GM19463 (cell line): ENCODE measurements at regions not wholly inside any gene's neighbourhood (a gene's known extent, or its start where the extent isn't known, plus 50 kb on each side); places are given as distances from the start of the nearest gene placed in this dataset.

ENCODE experiments used
- ATAC-seq: cut with Tn5 transposase; IDR thresholded peaks from one replicate; pipeline ENCODE4 v1.9.1; 2021; ENCODE audit warnings: mild to moderate bottlenecking, moderate library complexity; ENCODE audit not compliant: unreplicated experiment

GRCh38 chr5:107294211-107294550 lies 376.6 kb downstream of the EFNA5 start:
- ATAC-seq = peak; percentile 47

GRCh38 chr5:107293541-107294210 lies 377.1 kb downstream of the EFNA5 start:
- no peak for ATAC-seq

- ATAC-seq = no peak
These were observed 378.9 kb downstream of the EFNA5 start for GRCh38 chr5:107291866-107292265.

GRCh38 chr5:107290780-107291398 lies 379.8 kb downstream of the EFNA5 start:
- ATAC-seq = no peak

- peak; percentile 79 for ATAC-seq
These were observed 381.6 kb downstream of the EFNA5 start for GRCh38 chr5:107289030-107289714.

GRCh38 chr5:107286447-107287098 lies 384.2 kb downstream of the EFNA5 start:
- ATAC-seq = no peak

- peak; percentile 22 for ATAC-seq
These were observed 385.0 kb downstream of the EFNA5 start for GRCh38 chr5:107285772-107286171.

- ATAC-seq = no peak
These were observed 385.8 kb downstream of the EFNA5 start for GRCh38 chr5:107284822-107285525.

GRCh38 chr5:107282061-107282460 lies 388.7 kb downstream of the EFNA5 start:
- no peak for ATAC-seq

GRCh38 chr5:107278774-107279173 lies 392.0 kb downstream of the EFNA5 start:
- ATAC-seq = no peak

- no peak for ATAC-seq
These were observed 393.1 kb downstream of the EFNA5 start for GRCh38 chr5:107277485-107278125.

- ATAC-seq = no peak
These were observed 395.4 kb downstream of the EFNA5 start for GRCh38 chr5:107275333-107275732.

GRCh38 chr5:107274571-107274970 lies 396.2 kb downstream of the EFNA5 start:
- ATAC-seq = no peak

GRCh38 chr5:107272954-107273353 lies 397.8 kb downstream of the EFNA5 start:
- ATAC-seq = no peak

GRCh38 chr5:107272509-107272908 lies 398.2 kb downstream of the EFNA5 start:
- ATAC-seq = no peak

- no peak for ATAC-seq
These were observed 398.9 kb downstream of the EFNA5 start for GRCh38 chr5:107271682-107272350.

GRCh38 chr5:107270561-107270960 lies 400.2 kb downstream of the EFNA5 start:
- no peak for ATAC-seq

- no peak for ATAC-seq
These were observed 401.1 kb downstream of the EFNA5 start for GRCh38 chr5:107269678-107270077.

GRCh38 chr5:107269256-107269655 lies 401.5 kb downstream of the EFNA5 start:
- ATAC-seq = no peak

- no peak for ATAC-seq
These were observed 402.5 kb downstream of the EFNA5 start for GRCh38 chr5:107268241-107268640.
